ENCODE measurements at regions not wholly inside any gene's neighbourhood (a gene's known extent, or its start where the extent isn't known, plus 50 kb on each side); places are given as distances from the start of the nearest gene placed in this dataset.

- no peaks in the 10 kb centered on the region for H3K27me3 ChIP-seq (ENCODE audit: control insufficient read depth, insufficient read depth, low read length)
- H3K27ac ChIP-seq (ENCODE audit: low read depth, low read length), result no peak overlapping the region
- peaks cover 3% of the 10 kb centered on the region; the same call in 1 of the 2 replicates for H3K4me1 ChIP-seq (ENCODE audit: control insufficient read depth, insufficient read depth, low read length)
- H3K36me3 ChIP-seq (ENCODE audit: control insufficient read depth, insufficient read depth, low read length), result no peaks in the 10 kb centered on the region
- H3K4me3 ChIP-seq (ENCODE audit: low read depth, low read length), result no peak overlapping the region
- H3K9me3 ChIP-seq (ENCODE audit: control insufficient read depth, insufficient read depth, low read length), result no peaks in the 10 kb centered on the region
- H3K9ac ChIP-seq (ENCODE audit: low read depth, low read length), result no peak overlapping the region
Observed at GRCh38 chr5:67537439-67538148, 341.0 kb upstream of the CD180 start.

GRCh38 chr5:67536866-67537265 is 340.3 kb upstream of the CD180 start:
- no peaks in the 10 kb centered on the region for H3K36me3 ChIP-seq (ENCODE audit: control insufficient read depth, insufficient read depth, low read length)
- H3K27ac ChIP-seq (ENCODE audit: low read depth, low read length), result no peak overlapping the region
- H3K9me3 ChIP-seq (ENCODE audit: control insufficient read depth, insufficient read depth, low read length), result no peaks in the 10 kb centered on the region
- H3K27me3 ChIP-seq (ENCODE audit: control insufficient read depth, insufficient read depth, low read length), result no peaks in the 10 kb centered on the region
- H3K4me3 ChIP-seq (ENCODE audit: low read depth, low read length), result no peak overlapping the region
- no peak overlapping the region for H3K9ac ChIP-seq (ENCODE audit: low read depth, low read length)
- H3K4me1 ChIP-seq (ENCODE audit: control insufficient read depth, insufficient read depth, low read length), result no peaks in the 10 kb centered on the region

- no peaks in the 10 kb centered on the region; the same call in 1 of the 2 replicates for H3K9me3 ChIP-seq (ENCODE audit: control insufficient read depth, insufficient read depth, low read length)
- no peak overlapping the region for H3K27ac ChIP-seq (ENCODE audit: low read depth, low read length)
- H3K9ac ChIP-seq (ENCODE audit: low read depth, low read length), result no peak overlapping the region
- H3K27me3 ChIP-seq (ENCODE audit: control insufficient read depth, insufficient read depth, low read length), result no peaks in the 10 kb centered on the region
- no peaks in the 10 kb centered on the region for H3K4me1 ChIP-seq (ENCODE audit: control insufficient read depth, insufficient read depth, low read length)
- H3K4me3 ChIP-seq (ENCODE audit: low read depth, low read length), result no peak overlapping the region
- H3K36me3 ChIP-seq (ENCODE audit: control insufficient read depth, insufficient read depth, low read length), result no peaks in the 10 kb centered on the region
Observed at GRCh38 chr5:67530609-67531255, 334.1 kb upstream of the CD180 start.

- no peak overlapping the region for H3K27ac ChIP-seq (ENCODE audit: low read depth, low read length)
- no peak overlapping the region for H3K4me3 ChIP-seq (ENCODE audit: low read depth, low read length)
- no peak overlapping the region for H3K9ac ChIP-seq (ENCODE audit: low read depth, low read length)
- H3K4me1 ChIP-seq (ENCODE audit: control insufficient read depth, insufficient read depth, low read length), result no peaks in the 10 kb centered on the region
- H3K27me3 ChIP-seq (ENCODE audit: control insufficient read depth, insufficient read depth, low read length), result no peaks in the 10 kb centered on the region
- no peaks in the 10 kb centered on the region for H3K36me3 ChIP-seq (ENCODE audit: control insufficient read depth, insufficient read depth, low read length)
- no peaks in the 10 kb centered on the region; the same call in 1 of the 2 replicates for H3K9me3 ChIP-seq (ENCODE audit: control insufficient read depth, insufficient read depth, low read length)
Observed at GRCh38 chr5:67528953-67529352, 332.4 kb upstream of the CD180 start.

DNA sequence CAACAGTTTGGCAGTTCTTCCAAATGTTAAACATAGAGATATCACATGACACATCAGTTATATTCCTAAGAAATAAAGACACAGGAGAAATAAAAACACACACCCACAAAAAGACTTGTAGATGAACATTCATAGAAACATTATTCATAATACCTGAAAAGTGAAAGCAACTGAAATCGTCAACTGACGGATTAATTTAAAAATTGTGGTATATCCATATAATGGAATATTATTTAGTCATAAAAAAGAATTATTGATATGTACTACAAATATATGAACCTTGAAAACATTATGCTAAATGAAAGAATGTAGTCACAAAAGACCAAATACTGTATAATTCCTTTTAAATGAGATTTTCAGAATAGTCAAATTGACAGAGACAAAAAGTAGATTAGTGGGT is 330.2 kb upstream of the CD180 start:
- no peak overlapping the region for H3K4me3 ChIP-seq (ENCODE audit: low read depth, low read length)
- no peaks in the 10 kb centered on the region for H3K27me3 ChIP-seq (ENCODE audit: control insufficient read depth, insufficient read depth, low read length)
- no peak overlapping the region for H3K27ac ChIP-seq (ENCODE audit: low read depth, low read length)
- H3K4me1 ChIP-seq (ENCODE audit: control insufficient read depth, insufficient read depth, low read length), result no peaks in the 10 kb centered on the region
- no peaks in the 10 kb centered on the region for H3K36me3 ChIP-seq (ENCODE audit: control insufficient read depth, insufficient read depth, low read length)
- H3K9me3 ChIP-seq (ENCODE audit: control insufficient read depth, insufficient read depth, low read length), result no peaks in the 10 kb centered on the region; the same call in 1 of the 2 replicates
- H3K9ac ChIP-seq (ENCODE audit: low read depth, low read length), result no peak overlapping the region

DNA sequence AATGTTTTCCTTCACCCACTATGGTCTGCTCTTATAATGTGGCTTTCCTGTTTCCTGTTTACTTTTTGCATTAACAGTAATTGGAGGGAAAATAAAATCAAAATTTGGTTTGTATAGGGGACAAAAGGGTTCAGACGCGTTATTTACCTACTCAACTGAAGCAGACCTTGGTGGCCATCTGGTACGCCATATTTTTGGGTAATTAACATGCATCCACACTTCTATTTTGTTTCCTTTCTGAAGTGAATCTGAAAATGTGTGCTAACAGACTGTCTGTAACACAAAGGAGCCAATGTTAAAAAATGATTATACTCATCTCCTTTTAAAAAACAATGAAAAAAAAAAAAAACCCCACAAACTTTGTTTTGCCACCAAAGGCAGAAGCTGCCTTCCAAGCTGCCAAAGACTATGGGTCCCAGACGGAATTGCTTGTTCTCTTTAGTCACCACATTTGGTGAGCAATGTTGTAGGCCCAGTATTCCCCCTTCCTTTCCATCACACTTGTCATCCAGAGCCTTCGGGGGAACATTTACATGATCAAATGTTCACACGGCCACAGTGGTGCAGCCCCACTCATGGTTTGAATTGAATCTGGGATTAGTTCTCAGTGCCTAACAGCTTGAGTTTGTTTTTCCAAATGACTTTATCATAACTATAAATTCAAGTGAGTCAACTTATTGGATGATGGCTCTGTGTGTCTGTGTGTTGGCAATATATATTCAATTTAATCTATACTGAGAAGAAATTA is 323.7 kb upstream of the CD180 start:
- Histone ChIP-seq H3K9me3 (ENCODE audit: control insufficient read depth, insufficient read depth, low read length) (no peaks in the 10 kb centered on the region), H3K9ac (ENCODE audit: low read depth, low read length) (no peak overlapping the region), H3K4me3 (ENCODE audit: low read depth, low read length) (no peak overlapping the region), H3K27me3 (ENCODE audit: control insufficient read depth, insufficient read depth, low read length) (no peaks in the 10 kb centered on the region), H3K4me1 (ENCODE audit: control insufficient read depth, insufficient read depth, low read length) (no peaks in the 10 kb centered on the region), H3K36me3 (ENCODE audit: control insufficient read depth, insufficient read depth, low read length) (no peaks in the 10 kb centered on the region), H3K27ac (ENCODE audit: low read depth, low read length) (no peak overlapping the region)

DNA sequence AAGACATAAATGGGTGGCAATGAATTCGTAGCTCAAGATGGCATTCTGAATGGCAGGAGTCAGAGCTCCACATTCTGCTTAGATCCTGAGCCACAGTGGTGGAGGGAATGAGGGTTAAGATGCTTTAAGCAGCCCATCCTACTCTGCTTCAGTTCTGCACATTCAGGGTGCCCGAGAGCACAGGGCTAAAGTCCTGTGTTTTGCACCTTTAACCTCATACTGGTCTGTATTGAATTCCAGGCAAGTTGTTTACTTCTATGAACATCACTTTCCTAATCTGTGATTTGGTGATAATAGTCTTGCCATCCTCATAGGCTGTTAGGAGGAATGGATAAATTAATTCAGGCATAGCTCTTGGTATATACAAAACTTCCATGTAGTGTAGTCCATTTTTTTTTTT is 321.6 kb upstream of the CD180 start:
- no peaks in the 10 kb centered on the region for H3K9me3 ChIP-seq (ENCODE audit: control insufficient read depth, insufficient read depth, low read length)
- no peak overlapping the region for H3K4me3 ChIP-seq (ENCODE audit: low read depth, low read length)
- H3K36me3 ChIP-seq (ENCODE audit: control insufficient read depth, insufficient read depth, low read length), result no peaks in the 10 kb centered on the region
- H3K27ac ChIP-seq (ENCODE audit: low read depth, low read length), result no peak overlapping the region
- H3K27me3 ChIP-seq (ENCODE audit: control insufficient read depth, insufficient read depth, low read length), result no peaks in the 10 kb centered on the region
- no peaks in the 10 kb centered on the region for H3K4me1 ChIP-seq (ENCODE audit: control insufficient read depth, insufficient read depth, low read length)
- H3K9ac ChIP-seq (ENCODE audit: low read depth, low read length), result no peak overlapping the region

GRCh38 chr5:67516948-67517565 is 320.5 kb upstream of the CD180 start:
- no peaks in the 10 kb centered on the region for H3K27me3 ChIP-seq (ENCODE audit: control insufficient read depth, insufficient read depth, low read length)
- no peaks in the 10 kb centered on the region for H3K9me3 ChIP-seq (ENCODE audit: control insufficient read depth, insufficient read depth, low read length)
- H3K4me1 ChIP-seq (ENCODE audit: control insufficient read depth, insufficient read depth, low read length), result no peaks in the 10 kb centered on the region
- no peak overlapping the region for H3K27ac ChIP-seq (ENCODE audit: low read depth, low read length)
- no peak overlapping the region for H3K9ac ChIP-seq (ENCODE audit: low read depth, low read length)
- no peak overlapping the region for H3K4me3 ChIP-seq (ENCODE audit: low read depth, low read length)
- no peaks in the 10 kb centered on the region for H3K36me3 ChIP-seq (ENCODE audit: control insufficient read depth, insufficient read depth, low read length)

GRCh38 chr5:67515762-67516161 is 319.2 kb upstream of the CD180 start:
- Histone ChIP-seq H3K27ac (ENCODE audit: low read depth, low read length) (no peak overlapping the region), H3K4me3 (ENCODE audit: low read depth, low read length) (no peak overlapping the region), H3K36me3 (ENCODE audit: control insufficient read depth, insufficient read depth, low read length) (no peaks in the 10 kb centered on the region), H3K9me3 (ENCODE audit: control insufficient read depth, insufficient read depth, low read length) (no peaks in the 10 kb centered on the region), H3K4me1 (ENCODE audit: control insufficient read depth, insufficient read depth, low read length) (no peaks in the 10 kb centered on the region), H3K27me3 (ENCODE audit: control insufficient read depth, insufficient read depth, low read length) (no peaks in the 10 kb centered on the region), H3K9ac (ENCODE audit: low read depth, low read length) (no peak overlapping the region)

GRCh38 chr5:67515020-67515689 is 318.6 kb upstream of the CD180 start:
- H3K4me3 ChIP-seq (ENCODE audit: low read depth, low read length), result no peak overlapping the region
- no peak overlapping the region for H3K9ac ChIP-seq (ENCODE audit: low read depth, low read length)
- H3K9me3 ChIP-seq (ENCODE audit: control insufficient read depth, insufficient read depth, low read length), result no peaks in the 10 kb centered on the region
- H3K4me1 ChIP-seq (ENCODE audit: control insufficient read depth, insufficient read depth, low read length), result no peaks in the 10 kb centered on the region
- no peaks in the 10 kb centered on the region for H3K27me3 ChIP-seq (ENCODE audit: control insufficient read depth, insufficient read depth, low read length)
- H3K27ac ChIP-seq (ENCODE audit: low read depth, low read length), result no peak overlapping the region
- H3K36me3 ChIP-seq (ENCODE audit: control insufficient read depth, insufficient read depth, low read length), result no peaks in the 10 kb centered on the region

Data from HUES48 (cell line).